ENCODE measurements at regions not wholly inside any gene's neighbourhood (a gene's known extent, or its start where the extent isn't known, plus 50 kb on each side); places are given as distances from the start of the nearest gene placed in this dataset.

GRCh38 chrX:25084446-25084845 is 68.7 kb upstream of the ARX start:
- no peaks in the 10 kb centered on the region for H3K9me3 Mint-ChIP-seq
- H3K4me3 Mint-ChIP-seq, result no peak overlapping the region
- H3K36me3 Mint-ChIP-seq (ENCODE audit: low read depth), result no peaks in the 10 kb centered on the region
- peaks cover 13% of the 10 kb centered on the region for H3K27me3 Mint-ChIP-seq (ENCODE audit: low read depth)
- no peak for DNase-seq (ENCODE audit: low read depth, low spot score)
- H3K4me1 Mint-ChIP-seq, result no peaks in the 10 kb centered on the region
- TF ChIP-seq, protein P1, sequence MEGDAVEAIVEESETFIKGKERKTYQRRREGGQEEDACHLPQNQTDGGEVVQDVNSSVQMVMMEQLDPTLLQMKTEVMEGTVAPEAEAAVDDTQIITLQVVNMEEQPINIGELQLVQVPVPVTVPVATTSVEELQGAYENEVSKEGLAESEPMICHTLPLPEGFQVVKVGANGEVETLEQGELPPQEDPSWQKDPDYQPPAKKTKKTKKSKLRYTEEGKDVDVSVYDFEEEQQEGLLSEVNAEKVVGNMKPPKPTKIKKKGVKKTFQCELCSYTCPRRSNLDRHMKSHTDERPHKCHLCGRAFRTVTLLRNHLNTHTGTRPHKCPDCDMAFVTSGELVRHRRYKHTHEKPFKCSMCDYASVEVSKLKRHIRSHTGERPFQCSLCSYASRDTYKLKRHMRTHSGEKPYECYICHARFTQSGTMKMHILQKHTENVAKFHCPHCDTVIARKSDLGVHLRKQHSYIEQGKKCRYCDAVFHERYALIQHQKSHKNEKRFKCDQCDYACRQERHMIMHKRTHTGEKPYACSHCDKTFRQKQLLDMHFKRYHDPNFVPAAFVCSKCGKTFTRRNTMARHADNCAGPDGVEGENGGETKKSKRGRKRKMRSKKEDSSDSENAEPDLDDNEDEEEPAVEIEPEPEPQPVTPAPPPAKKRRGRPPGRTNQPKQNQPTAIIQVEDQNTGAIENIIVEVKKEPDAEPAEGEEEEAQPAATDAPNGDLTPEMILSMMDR (conservative IDR thresholded peaks at IDR 0.05), result no peak
- H3K27ac Mint-ChIP-seq (ENCODE audit: unreplicated experiment), result no peak overlapping the region

DNA sequence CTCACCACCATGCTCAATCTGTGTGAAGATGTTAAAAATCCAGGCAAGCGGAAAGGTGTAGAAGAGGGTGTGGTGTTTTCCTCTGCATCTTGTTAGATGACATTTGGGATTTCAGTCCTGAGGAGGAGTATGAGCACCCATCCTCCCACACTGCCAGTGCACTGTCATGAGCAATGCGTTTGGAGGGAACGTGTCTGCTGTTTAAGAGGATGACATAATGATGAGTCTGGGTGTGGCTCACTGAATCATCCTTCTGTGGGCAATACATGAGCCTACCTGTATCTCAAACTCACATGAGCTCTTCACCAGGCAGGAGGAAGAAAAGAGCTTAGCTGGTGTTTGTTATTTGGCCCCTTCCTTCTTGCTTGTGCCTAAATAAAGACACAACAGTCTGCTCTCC is 67.9 kb upstream of the ARX start:
- peaks cover 11% of the 10 kb centered on the region for H3K27me3 Mint-ChIP-seq (ENCODE audit: low read depth)
- H3K4me3 Mint-ChIP-seq, result no peak overlapping the region
- TF ChIP-seq, protein P1 (conservative IDR thresholded peaks at IDR 0.05), result no peak
- no peak for DNase-seq (ENCODE audit: low read depth, low spot score)
- no peaks in the 10 kb centered on the region for H3K36me3 Mint-ChIP-seq (ENCODE audit: low read depth)
- H3K27ac Mint-ChIP-seq (ENCODE audit: unreplicated experiment), result no peak overlapping the region
- H3K4me1 Mint-ChIP-seq, result no peaks in the 10 kb centered on the region
- no peaks in the 10 kb centered on the region for H3K9me3 Mint-ChIP-seq

DNA sequence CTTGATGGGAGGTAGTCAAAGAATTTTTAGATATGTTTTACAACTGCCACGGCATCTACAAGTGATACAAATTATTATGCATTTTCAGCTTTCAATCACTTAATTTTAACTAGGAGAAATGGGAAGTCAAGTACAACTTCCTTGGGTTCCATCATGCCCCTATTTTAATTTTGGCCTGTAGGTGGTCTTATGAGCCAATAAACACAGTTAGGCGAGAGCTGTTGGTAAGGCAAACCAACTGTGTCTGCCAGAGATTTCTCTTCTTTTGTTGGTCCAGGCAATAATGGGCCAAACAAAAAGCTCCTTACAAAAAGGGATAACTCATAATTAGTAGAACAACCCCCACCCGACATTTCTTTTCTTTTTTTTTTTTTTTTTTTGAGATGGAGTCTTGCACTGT is 63.3 kb upstream of the ARX start:
- H3K4me3 Mint-ChIP-seq, result no peak overlapping the region
- H3K27ac Mint-ChIP-seq (ENCODE audit: unreplicated experiment), result no peak overlapping the region
- TF ChIP-seq, protein P1 (conservative IDR thresholded peaks at IDR 0.05), result no peak
- no peaks in the 10 kb centered on the region for H3K4me1 Mint-ChIP-seq
- no peak for DNase-seq (ENCODE audit: low read depth, low spot score)
- no peaks in the 10 kb centered on the region for H3K36me3 Mint-ChIP-seq (ENCODE audit: low read depth)
- peaks cover 8% of the 10 kb centered on the region for H3K27me3 Mint-ChIP-seq (ENCODE audit: low read depth)
- H3K9me3 Mint-ChIP-seq, result no peaks in the 10 kb centered on the region

- DNase-seq (ENCODE audit: low read depth, low spot score), result no peak
- Mint-ChIP-seq H3K9me3 (no peaks in the 10 kb centered on the region), H3K27ac (ENCODE audit: unreplicated experiment) (no peak overlapping the region), H3K36me3 (ENCODE audit: low read depth) (no peaks in the 10 kb centered on the region), H3K4me3 (no peak overlapping the region), H3K27me3 (ENCODE audit: low read depth) (peaks cover 6% of the 10 kb centered on the region), H3K4me1 (no peaks in the 10 kb centered on the region)
- TF ChIP-seq, protein P1 (conservative IDR thresholded peaks at IDR 0.05), result no peak
Measured at GRCh38 chrX:25076941-25077500, 61.3 kb upstream of the ARX start.

DNA sequence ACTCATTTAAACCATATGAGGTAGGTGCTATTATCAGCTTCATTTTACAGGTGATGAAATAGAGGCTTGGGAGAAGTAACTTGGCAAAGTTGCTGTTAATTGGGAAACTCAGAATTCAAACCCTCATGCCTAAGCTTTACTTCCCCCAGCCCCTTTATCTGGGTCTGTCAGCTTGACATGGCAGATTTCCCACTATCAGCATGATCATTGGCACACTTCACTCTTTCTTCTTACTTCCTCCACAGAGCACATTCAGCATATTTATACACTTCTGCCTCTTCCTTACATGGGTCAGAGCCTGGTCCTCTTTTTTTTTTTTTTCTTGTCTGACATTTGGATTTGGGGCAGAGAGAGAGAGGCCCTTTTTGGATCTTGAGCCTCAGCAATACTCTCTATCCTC is 56.5 kb upstream of the ARX start:
- H3K27me3 Mint-ChIP-seq (ENCODE audit: low read depth), result peaks cover 33% of the 10 kb centered on the region
- TF ChIP-seq, protein P1 (conservative IDR thresholded peaks at IDR 0.05), result no peak
- H3K4me3 Mint-ChIP-seq, result no peak overlapping the region
- DNase-seq (ENCODE audit: low read depth, low spot score), result no peak
- H3K4me1 Mint-ChIP-seq, result no peaks in the 10 kb centered on the region
- no peak overlapping the region for H3K27ac Mint-ChIP-seq (ENCODE audit: unreplicated experiment)
- no peaks in the 10 kb centered on the region for H3K36me3 Mint-ChIP-seq (ENCODE audit: low read depth)
- peaks cover 10% of the 10 kb centered on the region for H3K9me3 Mint-ChIP-seq

All from neural crest cell (in vitro differentiated cells).